ENCODE measurements at regions not wholly inside any gene's neighbourhood (a gene's known extent, or its start where the extent isn't known, plus 50 kb on each side); places are given as distances from the start of the nearest gene placed in this dataset.

- TF ChIP-seq POLR2A (IDR thresholded peaks at IDR 0.05), result no peak
- TF ChIP-seq, protein P1, sequence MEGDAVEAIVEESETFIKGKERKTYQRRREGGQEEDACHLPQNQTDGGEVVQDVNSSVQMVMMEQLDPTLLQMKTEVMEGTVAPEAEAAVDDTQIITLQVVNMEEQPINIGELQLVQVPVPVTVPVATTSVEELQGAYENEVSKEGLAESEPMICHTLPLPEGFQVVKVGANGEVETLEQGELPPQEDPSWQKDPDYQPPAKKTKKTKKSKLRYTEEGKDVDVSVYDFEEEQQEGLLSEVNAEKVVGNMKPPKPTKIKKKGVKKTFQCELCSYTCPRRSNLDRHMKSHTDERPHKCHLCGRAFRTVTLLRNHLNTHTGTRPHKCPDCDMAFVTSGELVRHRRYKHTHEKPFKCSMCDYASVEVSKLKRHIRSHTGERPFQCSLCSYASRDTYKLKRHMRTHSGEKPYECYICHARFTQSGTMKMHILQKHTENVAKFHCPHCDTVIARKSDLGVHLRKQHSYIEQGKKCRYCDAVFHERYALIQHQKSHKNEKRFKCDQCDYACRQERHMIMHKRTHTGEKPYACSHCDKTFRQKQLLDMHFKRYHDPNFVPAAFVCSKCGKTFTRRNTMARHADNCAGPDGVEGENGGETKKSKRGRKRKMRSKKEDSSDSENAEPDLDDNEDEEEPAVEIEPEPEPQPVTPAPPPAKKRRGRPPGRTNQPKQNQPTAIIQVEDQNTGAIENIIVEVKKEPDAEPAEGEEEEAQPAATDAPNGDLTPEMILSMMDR (IDR thresholded peaks at IDR 0.05 in 4 of 5, conservative IDR thresholded peaks at IDR 0.05 in 1 of 5), result no peak
These were observed 153.7 kb downstream of the DNAJB9 start for GRCh38 chr7:108723381-108723814.
